ENCODE measurements at regions not wholly inside any gene's neighbourhood (a gene's known extent, or its start where the extent isn't known, plus 50 kb on each side); places are given as distances from the start of the nearest gene placed in this dataset.

GRCh38 chr13:76522083-76522755, 364.0 kb downstream of the KCTD12 start:
- TF ChIP-seq, protein P1, sequence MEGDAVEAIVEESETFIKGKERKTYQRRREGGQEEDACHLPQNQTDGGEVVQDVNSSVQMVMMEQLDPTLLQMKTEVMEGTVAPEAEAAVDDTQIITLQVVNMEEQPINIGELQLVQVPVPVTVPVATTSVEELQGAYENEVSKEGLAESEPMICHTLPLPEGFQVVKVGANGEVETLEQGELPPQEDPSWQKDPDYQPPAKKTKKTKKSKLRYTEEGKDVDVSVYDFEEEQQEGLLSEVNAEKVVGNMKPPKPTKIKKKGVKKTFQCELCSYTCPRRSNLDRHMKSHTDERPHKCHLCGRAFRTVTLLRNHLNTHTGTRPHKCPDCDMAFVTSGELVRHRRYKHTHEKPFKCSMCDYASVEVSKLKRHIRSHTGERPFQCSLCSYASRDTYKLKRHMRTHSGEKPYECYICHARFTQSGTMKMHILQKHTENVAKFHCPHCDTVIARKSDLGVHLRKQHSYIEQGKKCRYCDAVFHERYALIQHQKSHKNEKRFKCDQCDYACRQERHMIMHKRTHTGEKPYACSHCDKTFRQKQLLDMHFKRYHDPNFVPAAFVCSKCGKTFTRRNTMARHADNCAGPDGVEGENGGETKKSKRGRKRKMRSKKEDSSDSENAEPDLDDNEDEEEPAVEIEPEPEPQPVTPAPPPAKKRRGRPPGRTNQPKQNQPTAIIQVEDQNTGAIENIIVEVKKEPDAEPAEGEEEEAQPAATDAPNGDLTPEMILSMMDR (IDR thresholded peaks at IDR 0.05): no peak
- TF ChIP-seq POLR2A (IDR thresholded peaks at IDR 0.05): no peak
- TF ChIP-seq POLR2AphosphoS5 (IDR thresholded peaks at IDR 0.05): no peak
